GM21423 (cell line): ENCODE measurements at regions not wholly inside any gene's neighbourhood (a gene's known extent, or its start where the extent isn't known, plus 50 kb on each side); places are given as distances from the start of the nearest gene placed in this dataset.
"Not testable (repeated sequence)": the region's sequence is repeated elsewhere in the genome, so short reads cannot be mapped to it uniquely, and the experiment has no call there.

Source experiments
- ATAC-seq: cut with Tn5 transposase; IDR thresholded peaks from one replicate; pipeline ENCODE4 v1.9.1; 2021; ENCODE audit warnings: mild to moderate bottlenecking, moderate library complexity; ENCODE audit not compliant: unreplicated experiment

- no peak for ATAC-seq
Observed at GRCh38 chr3:110821586-110821985, 250.0 kb upstream of the NECTIN3 start.

- ATAC-seq: no peak
Observed at GRCh38 chr3:110822971-110823370, 248.6 kb upstream of the NECTIN3 start.

GRCh38 chr3:110846971-110847370 lies 224.6 kb upstream of the NECTIN3 start:
- ATAC-seq: no peak

- no peak for ATAC-seq
Observed at GRCh38 chr3:110849064-110849463, 222.6 kb upstream of the NECTIN3 start.

- ATAC-seq: no peak
Observed at GRCh38 chr3:110851736-110852135, 219.9 kb upstream of the NECTIN3 start.

- no peak for ATAC-seq
Observed at GRCh38 chr3:110855207-110855606, 216.4 kb upstream of the NECTIN3 start.

GRCh38 chr3:110856916-110857315 lies 214.7 kb upstream of the NECTIN3 start:
- ATAC-seq: no peak

- no peak for ATAC-seq
Observed at GRCh38 chr3:110858549-110858948, 213.1 kb upstream of the NECTIN3 start.

- ATAC-seq: no peak
Observed at GRCh38 chr3:110859336-110859735, 212.3 kb upstream of the NECTIN3 start.

- no peak for ATAC-seq
Observed at GRCh38 chr3:110859993-110860392, 211.6 kb upstream of the NECTIN3 start.

GRCh38 chr3:110865934-110866333 lies 205.7 kb upstream of the NECTIN3 start:
- no peak for ATAC-seq

- ATAC-seq: no peak
Observed at GRCh38 chr3:110868106-110868505, 203.5 kb upstream of the NECTIN3 start.

GRCh38 chr3:110869736-110870135 lies 201.9 kb upstream of the NECTIN3 start:
- no peak for ATAC-seq

GRCh38 chr3:110871869-110872268 lies 199.7 kb upstream of the NECTIN3 start:
- ATAC-seq: no peak

GRCh38 chr3:110878692-110879091 lies 192.9 kb upstream of the NECTIN3 start:
- ATAC-seq: no peak

GRCh38 chr3:110881069-110881468 lies 190.5 kb upstream of the NECTIN3 start:
- ATAC-seq: no peak

GRCh38 chr3:110886222-110886893 lies 185.3 kb upstream of the NECTIN3 start:
- ATAC-seq: no peak

- ATAC-seq: no peak
Observed at GRCh38 chr3:110887176-110887575, 184.4 kb upstream of the NECTIN3 start.

- not testable (repeated sequence) for ATAC-seq
Observed at GRCh38 chr3:110888625-110889375, 182.8 kb upstream of the NECTIN3 start.

- not testable (repeated sequence) for ATAC-seq
Observed at GRCh38 chr3:110889376-110889699, 182.3 kb upstream of the NECTIN3 start.

GRCh38 chr3:110894574-110894973 lies 177.0 kb upstream of the NECTIN3 start:
- no peak for ATAC-seq

GRCh38 chr3:110895054-110895453 lies 176.6 kb upstream of the NECTIN3 start:
- ATAC-seq: no peak

- ATAC-seq: no peak
Observed at GRCh38 chr3:110897046-110897445, 174.6 kb upstream of the NECTIN3 start.
